Testis (tissue), 2 donors: ENCODE measurements at regions not wholly inside any gene's neighbourhood (a gene's known extent, or its start where the extent isn't known, plus 50 kb on each side); places are given as distances from the start of the nearest gene placed in this dataset.

Experiments used
- DNase-seq: peaks from one replicate; pipeline ENCODE4 v3.0.0-alpha.2; 2019
- H3K27ac ChIP-seq, 2 donors: fragments of 200-600 bp; sonication (generic); one replicate each; pipeline ENCODE4 v1.5.1; 2019
- H3K27me3 ChIP-seq: fragments of 200-600 bp; sonication (generic); one replicate; pipeline ENCODE4 v1.5.1; 2019
- H3K36me3 ChIP-seq: fragments of 200-600 bp; sonication (generic); one replicate; pipeline ENCODE4 v1.5.1; 2017; ENCODE audit warnings: low read depth; ENCODE audit errors: missing control alignments
- H3K4me1 ChIP-seq: fragments of 200-600 bp; sonication (generic); one replicate; pipeline ENCODE4 v1.5.1; 2019
- H3K4me3 ChIP-seq, 2 donors: fragments of 200-600 bp; sonication (generic); one replicate each; pipeline ENCODE4 v1.5.1; 2017 to 2019
- H3K9me3 ChIP-seq: fragments of 200-600 bp; sonication (generic); one replicate; pipeline ENCODE4 v1.5.1; 2017
- POLR2A ChIP-seq: fragments of 450-650 bp; IDR thresholded peaks from one replicate; pipeline ENCODE4 v1.6.1; 2017; ENCODE audit warnings: antibody characterized with exemption, mild to moderate bottlenecking, moderate library complexity
- WGBS, 2 donors: methylation state at CpG; one replicate each; pipeline ENCODE4 v1.1.5; 2018; 5-methylcytosine and 5-hydroxymethylcytosine counted together
- intact Hi-C: fragments of 100-400 bp; cut with DNase I; formaldehyde crosslinking; loops from one replicate; pipeline ENCODE4 v1.15.1; 2023; ENCODE audit warnings: low total_unique reads
- TF ChIP-seq, protein P1 (sequence below), 3 experiments: fragments of 450-650 bp in 2 of 3; fragments of 200-600 bp in 1 of 3; sonication (generic) in 1 of 3; IDR thresholded peaks; one replicate each; pipeline ENCODE4 v1.5.1; 2016 to 2019; ENCODE audit warnings: antibody characterized with exemption in 3 of 3, mild to moderate bottlenecking in 2 of 3, moderate library complexity in 1 of 3

GRCh38 chr3:117117188-117117936, 407.8 kb downstream of the TUSC7 start:
- intact Hi-C loops = no loop called here
- no peaks in the 10 kb centered on the region for H3K36me3 ChIP-seq
- H3K9me3 ChIP-seq = no peaks in the 10 kb centered on the region
- H3K27me3 ChIP-seq = no peaks in the 10 kb centered on the region
- TF ChIP-seq, protein P1, sequence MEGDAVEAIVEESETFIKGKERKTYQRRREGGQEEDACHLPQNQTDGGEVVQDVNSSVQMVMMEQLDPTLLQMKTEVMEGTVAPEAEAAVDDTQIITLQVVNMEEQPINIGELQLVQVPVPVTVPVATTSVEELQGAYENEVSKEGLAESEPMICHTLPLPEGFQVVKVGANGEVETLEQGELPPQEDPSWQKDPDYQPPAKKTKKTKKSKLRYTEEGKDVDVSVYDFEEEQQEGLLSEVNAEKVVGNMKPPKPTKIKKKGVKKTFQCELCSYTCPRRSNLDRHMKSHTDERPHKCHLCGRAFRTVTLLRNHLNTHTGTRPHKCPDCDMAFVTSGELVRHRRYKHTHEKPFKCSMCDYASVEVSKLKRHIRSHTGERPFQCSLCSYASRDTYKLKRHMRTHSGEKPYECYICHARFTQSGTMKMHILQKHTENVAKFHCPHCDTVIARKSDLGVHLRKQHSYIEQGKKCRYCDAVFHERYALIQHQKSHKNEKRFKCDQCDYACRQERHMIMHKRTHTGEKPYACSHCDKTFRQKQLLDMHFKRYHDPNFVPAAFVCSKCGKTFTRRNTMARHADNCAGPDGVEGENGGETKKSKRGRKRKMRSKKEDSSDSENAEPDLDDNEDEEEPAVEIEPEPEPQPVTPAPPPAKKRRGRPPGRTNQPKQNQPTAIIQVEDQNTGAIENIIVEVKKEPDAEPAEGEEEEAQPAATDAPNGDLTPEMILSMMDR (IDR thresholded peaks at IDR 0.05) = no peak
- TF ChIP-seq POLR2A = no peak
- H3K27ac ChIP-seq = no peak overlapping the region
- H3K4me1 ChIP-seq = no peaks in the 10 kb centered on the region
- H3K4me3 ChIP-seq = no peak overlapping the region
- 83 to 86% methylated on average over 2 of the region's 2 CpGs for WGBS, 2 donors
- no peak for DNase-seq

- Histone ChIP-seq H3K27ac (no peak overlapping the region), H3K4me1 (no peaks in the 10 kb centered on the region), H3K36me3 (no peaks in the 10 kb centered on the region), H3K9me3 (no peaks in the 10 kb centered on the region), H3K4me3 (no peak overlapping the region), H3K27me3 (no peaks in the 10 kb centered on the region)
- intact Hi-C loops = no loop called here
- TF ChIP-seq, protein P1 (IDR thresholded peaks at IDR 0.05) = no peak
- DNase-seq = no peak
- WGBS, 2 donors = 80 to 83% methylated on average over 1 of the region's 1 CpG
Observed at GRCh38 chr3:117118604-117119003, 409.0 kb downstream of the TUSC7 start.

DNA sequence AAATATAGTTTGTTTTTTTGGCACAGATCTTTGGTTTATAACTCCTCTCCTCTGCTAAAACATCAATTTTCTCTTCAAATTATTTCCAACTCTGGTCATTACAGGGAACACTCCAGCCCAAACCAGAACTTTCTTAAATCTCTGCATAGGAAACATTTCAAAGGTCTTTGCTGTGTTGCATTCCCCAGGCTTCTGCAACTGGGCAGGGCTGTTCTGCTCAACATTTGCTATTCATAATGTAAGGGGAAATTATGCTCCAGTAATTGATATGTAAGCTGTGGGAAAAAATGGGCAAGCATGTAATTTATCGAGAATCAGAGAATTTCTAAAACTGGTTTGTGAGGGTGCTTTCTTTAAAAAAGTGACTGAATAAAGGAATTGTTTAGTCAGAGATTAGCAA, 410.4 kb downstream of the TUSC7 start:
- DNase-seq = no peak
- no peak for TF ChIP-seq POLR2A
- TF ChIP-seq, protein P1 (IDR thresholded peaks at IDR 0.05) = no peak
- no peaks in the 10 kb centered on the region for H3K4me1 ChIP-seq
- H3K36me3 ChIP-seq = no peaks in the 10 kb centered on the region
- WGBS, 2 donors = 82 to 88% methylated on average over 1 of the region's 1 CpG
- H3K27me3 ChIP-seq = no peaks in the 10 kb centered on the region
- H3K27ac ChIP-seq = no peak overlapping the region
- no peaks in the 10 kb centered on the region for H3K9me3 ChIP-seq
- H3K4me3 ChIP-seq = no peak overlapping the region
- intact Hi-C loops = no loop called here

GRCh38 chr3:117122609-117123008, 413.0 kb downstream of the TUSC7 start:
- 80 to 81% methylated on average over 1 of the region's 1 CpG for WGBS, 2 donors
- TF ChIP-seq, protein P1 (IDR thresholded peaks at IDR 0.05) = no peak
- TF ChIP-seq POLR2A = no peak
- no peaks in the 10 kb centered on the region for H3K4me1 ChIP-seq

DNA sequence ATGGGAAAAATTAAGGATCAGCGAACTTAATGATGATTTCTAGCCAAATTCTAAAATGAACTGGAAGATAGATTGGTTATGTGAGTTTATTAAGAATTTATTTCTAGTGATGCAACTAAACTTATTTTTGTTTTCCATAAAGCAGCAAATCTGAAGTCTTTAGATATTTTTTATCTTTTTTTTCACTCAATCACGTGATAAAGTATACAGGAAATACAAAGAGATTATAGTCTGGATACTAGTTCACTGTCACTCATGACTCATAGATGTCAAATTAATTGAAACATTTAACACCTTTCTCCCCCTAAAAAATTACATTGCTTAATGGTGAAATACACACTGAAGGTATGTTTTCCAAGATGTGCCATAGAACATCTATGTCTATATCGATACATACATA, 416.9 kb downstream of the TUSC7 start:
- H3K36me3 ChIP-seq = no peaks in the 10 kb centered on the region
- H3K27ac ChIP-seq = no peak overlapping the region
- TF ChIP-seq POLR2A = no peak
- TF ChIP-seq, protein P1 (IDR thresholded peaks at IDR 0.05) = no peak
- H3K4me1 ChIP-seq = no peaks in the 10 kb centered on the region
- 70 to 71% methylated on average over 3 of the region's 3 CpGs for WGBS, 2 donors
- intact Hi-C loops = no loop called here
- DNase-seq = no peak
- no peaks in the 10 kb centered on the region for H3K9me3 ChIP-seq
- H3K4me3 ChIP-seq = no peak overlapping the region
- H3K27me3 ChIP-seq = no peaks in the 10 kb centered on the region

More at GRCh38 chr3:117122609-117123008, 413.0 kb downstream of the TUSC7 start:
- Histone ChIP-seq H3K4me3 (no peak overlapping the region), H3K27me3 (no peaks in the 10 kb centered on the region), H3K9me3 (no peaks in the 10 kb centered on the region), H3K36me3 (no peaks in the 10 kb centered on the region), H3K27ac (no peak overlapping the region)
- intact Hi-C loops = no loop called here
- no peak for DNase-seq
